WTC11 (cell line): ENCODE measurements at regions not wholly inside any gene's neighbourhood (a gene's known extent, or its start where the extent isn't known, plus 50 kb on each side); places are given as distances from the start of the nearest gene placed in this dataset.
"Not testable (repeated sequence)": the region's sequence is repeated elsewhere in the genome, so short reads cannot be mapped to it uniquely, and the experiment has no call there.

Experiments used
- ATAC-seq: fragments of 200-7000 bp; cut with Tn5 transposase; 2 replicates; pipeline ENCODE4 v1.10.0; 2021; ENCODE audit warnings: mild to moderate bottlenecking, moderate library complexity
- CTCF ChIA-PET: fragments of 300-600 bp; sonication (Branson Sonifier 250); formaldehyde crosslinking; loops from one replicate; lab custom pipeline; 2021; ENCODE audit warnings: antibody characterized with exemption; lab: Charles Lee
- POLR2A ChIA-PET: fragments of 350-600 bp; sonication (Branson Sonifier 250); formaldehyde crosslinking; loops from one replicate; lab custom pipeline; 2021; ENCODE audit warnings: antibody characterized with exemption; lab: Charles Lee
- DNase-seq: peaks from one replicate; pipeline ENCODE4 v3.0.0; 2021; ENCODE audit warnings: low spot score
- H3K27ac Mint-ChIP-seq: 2 replicates; pipeline ENCODE4 v1.8.0; 2021; ENCODE audit warnings: mixed read lengths
- H3K27me3 Mint-ChIP-seq: 2 replicates; pipeline ENCODE4 v1.8.0; 2021; ENCODE audit warnings: low read depth, mild to moderate bottlenecking, moderate library complexity, mixed read lengths
- H3K36me3 Mint-ChIP-seq: 2 replicates; pipeline ENCODE4 v1.8.0; 2021; ENCODE audit warnings: mixed read lengths
- H3K4me1 Mint-ChIP-seq: 2 replicates; pipeline ENCODE4 v1.8.0; 2022; ENCODE audit warnings: mixed read lengths
- H3K4me3 Mint-ChIP-seq: 2 replicates; pipeline ENCODE4 v1.8.0; 2021; ENCODE audit warnings: mild to moderate bottlenecking, moderate library complexity, mixed read lengths
- H3K9me3 Mint-ChIP-seq: 2 replicates; pipeline ENCODE4 v1.8.0; 2021; ENCODE audit warnings: mixed read lengths
- ATF1 ChIP-seq: sonication (generic); formaldehyde crosslinking; IDR thresholded peaks from 2 replicates; pipeline ENCODE4 v1.8.1; 2023; ENCODE audit warnings: mild to moderate bottlenecking, moderate library complexity, missing genetic modification reagents
- ERG ChIP-seq: fragments of 250-450 bp; sonication (Bioruptor Pico); IDR thresholded peaks from 2 replicates; pipeline ENCODE4 v1.8.0; 2021; ENCODE audit warnings: mild to moderate bottlenecking
- FOXK1 ChIP-seq: sonication (generic); formaldehyde crosslinking; IDR thresholded peaks from 2 replicates; pipeline ENCODE4 v1.8.0; 2022; ENCODE audit warnings: mild to moderate bottlenecking, moderate library complexity, missing genetic modification reagents
- KAT7 ChIP-seq: sonication (generic); formaldehyde crosslinking; IDR thresholded peaks from 2 replicates; pipeline ENCODE4 v1.8.1; 2023; ENCODE audit warnings: missing genetic modification reagents, mild to moderate bottlenecking, borderline replicate concordance
- MAX ChIP-seq: sonication (generic); formaldehyde crosslinking; IDR thresholded peaks from 2 replicates; pipeline ENCODE4 v1.8.0; 2022; ENCODE audit warnings: mild to moderate bottlenecking, missing genetic modification reagents
- SMAD4 ChIP-seq: sonication (generic); formaldehyde crosslinking; IDR thresholded peaks from 2 replicates; pipeline ENCODE4 v1.8.0; 2022; ENCODE audit warnings: mild to moderate bottlenecking, missing genetic modification reagents
- SP1 ChIP-seq: sonication (generic); formaldehyde crosslinking; conservative IDR thresholded peaks from 2 replicates; pipeline ENCODE4 v1.8.1; 2022; ENCODE audit warnings: missing genetic modification reagents
- STAT6 ChIP-seq: sonication (generic); formaldehyde crosslinking; conservative IDR thresholded peaks from 2 replicates; pipeline ENCODE4 v1.8.1; 2023; ENCODE audit warnings: mild to moderate bottlenecking, low read depth, missing genetic modification reagents, moderate library complexity
- TEAD4 ChIP-seq: sonication (generic); formaldehyde crosslinking; IDR thresholded peaks from 2 replicates; pipeline ENCODE4 v1.8.0; 2022; ENCODE audit warnings: mild to moderate bottlenecking, missing genetic modification reagents
- USF1 ChIP-seq: sonication (generic); formaldehyde crosslinking; IDR thresholded peaks from 2 replicates; pipeline ENCODE4 v1.8.0; 2022; ENCODE audit warnings: mild to moderate bottlenecking, missing genetic modification reagents
- ZBTB21 ChIP-seq: sonication (generic); formaldehyde crosslinking; IDR thresholded peaks from 2 replicates; pipeline ENCODE4 v1.8.1; 2023; ENCODE audit warnings: mild to moderate bottlenecking, missing genetic modification reagents, borderline replicate concordance
- ZNF396 ChIP-seq: fragments of 250-450 bp; sonication (Bioruptor Pico); IDR thresholded peaks from 2 replicates; pipeline ENCODE4 v1.8.0; 2021; ENCODE audit warnings: mild to moderate bottlenecking, moderate library complexity, borderline replicate concordance
- ZNF416 ChIP-seq: fragments of 250-450 bp; sonication (Bioruptor Pico); IDR thresholded peaks from 2 replicates; pipeline ENCODE4 v1.9.0; 2021; ENCODE audit warnings: mild to moderate bottlenecking, inconsistent platforms
- ZNF532 ChIP-seq: fragments of 250-450 bp; sonication (Bioruptor Pico); IDR thresholded peaks from 2 replicates; pipeline ENCODE4 v1.9.0; 2021; ENCODE audit warnings: mild to moderate bottlenecking, borderline replicate concordance
- TF ChIP-seq, protein P1 (sequence below): fragments of 250-450 bp; sonication (Bioruptor Pico); IDR thresholded peaks from 2 replicates; pipeline ENCODE4 v2.1.2; 2022; ENCODE audit warnings: mild to moderate bottlenecking, moderate library complexity

DNA sequence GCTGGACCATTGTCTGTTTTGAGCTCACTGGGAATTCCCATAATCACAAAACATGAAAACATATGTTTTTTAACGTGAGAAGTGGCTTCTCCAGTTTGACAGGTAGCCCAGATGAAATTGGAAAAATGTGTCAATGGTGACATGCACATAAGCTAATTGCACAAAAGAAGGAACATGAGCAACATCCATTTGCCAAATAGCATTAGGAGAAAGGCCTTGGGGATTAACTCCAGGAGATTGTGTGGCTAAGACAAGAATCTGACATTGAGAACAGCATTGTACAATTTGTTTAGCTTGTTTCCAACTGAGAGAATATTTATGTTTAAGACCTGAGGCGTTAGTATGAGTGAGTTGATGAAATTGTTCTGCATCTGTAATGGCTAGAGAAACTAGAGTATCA is 147.0 kb upstream of the API5 start (continued):
- no peak for TF ChIP-seq STAT6 (CRISPR knock-in tag)
- TF ChIP-seq USF1, result no peak
- no peak for TF ChIP-seq MAX
- TF ChIP-seq, all 79 proteins: peak for 0

DNA sequence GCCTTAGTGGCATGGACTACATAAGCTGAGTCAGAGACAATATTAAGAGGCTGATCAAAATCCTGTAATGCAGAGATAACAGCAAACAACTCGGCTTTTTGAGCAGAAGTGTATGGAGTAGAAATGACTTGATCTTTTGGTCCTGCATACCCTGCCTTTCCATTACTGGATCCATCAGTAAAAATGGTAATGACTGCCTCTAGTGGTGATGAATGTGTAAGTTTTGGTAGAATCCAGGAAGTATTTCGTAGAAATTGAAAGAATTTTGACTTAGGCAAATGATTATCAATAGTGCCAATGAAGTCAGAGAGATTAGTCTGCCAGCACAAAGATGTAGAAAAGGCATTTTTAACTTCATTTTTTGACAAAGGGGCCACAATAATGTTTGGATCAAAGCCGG is 146.4 kb upstream of the API5 start:
- CTCF ChIA-PET, POLR2A ChIA-PET, ATAC-seq, DNase-seq, H3K27me3 Mint-ChIP-seq, H3K27ac Mint-ChIP-seq, H3K4me1 Mint-ChIP-seq, H3K4me3 Mint-ChIP-seq: not testable (repeated sequence)
- peaks cover 15% of the 10 kb centered on the region for H3K36me3 Mint-ChIP-seq
- H3K9me3 Mint-ChIP-seq, result peaks cover 60% of the 10 kb centered on the region

DNA sequence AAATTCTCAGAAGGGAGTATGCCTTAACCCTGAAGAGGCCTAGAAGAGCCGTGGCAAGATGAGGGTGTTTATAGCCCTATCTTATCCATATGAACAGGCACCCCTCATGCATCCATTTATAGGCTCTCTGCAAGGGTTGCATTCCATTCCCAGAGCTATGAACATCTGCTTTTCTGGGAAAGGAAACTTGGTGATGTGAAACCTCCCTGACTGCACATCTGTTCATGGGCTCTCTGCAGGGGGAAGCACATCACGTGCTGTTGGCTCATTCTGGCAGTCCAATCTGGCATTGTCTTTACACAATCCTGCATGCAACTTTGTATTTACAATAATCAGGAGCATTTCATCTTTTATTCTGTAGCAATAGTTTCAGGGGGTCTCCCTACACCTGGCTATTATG is 143.6 kb upstream of the API5 start:
- Mint-ChIP-seq H3K9me3 (peaks cover 50% of the 10 kb centered on the region), H3K36me3 (peaks cover 15% of the 10 kb centered on the region)
- DNase-seq, H3K4me3 Mint-ChIP-seq, H3K4me1 Mint-ChIP-seq, POLR2A ChIA-PET, ATAC-seq, H3K27me3 Mint-ChIP-seq, H3K27ac Mint-ChIP-seq: not testable (repeated sequence)
- CTCF ChIA-PET, result interaction anchor here (0.6 kb wide), 1 partner anchor 138 kb away, joined by 4 read pairs; no protein-coding TSS in a partner anchor

- no peak for TF ChIP-seq KAT7 (CRISPR knock-in tag)
- TF ChIP-seq ERG (CRISPR knock-in tag), result no peak
- no peak for TF ChIP-seq USF1
- no peak for TF ChIP-seq TEAD4 (CRISPR knock-in tag)
- no peak for TF ChIP-seq ZBTB21 (CRISPR knock-in tag)
- TF ChIP-seq ZNF532, result no peak
- TF ChIP-seq SMAD4 (CRISPR knock-in tag), result no peak
- no peak for TF ChIP-seq ZNF416
- TF ChIP-seq, protein P1, sequence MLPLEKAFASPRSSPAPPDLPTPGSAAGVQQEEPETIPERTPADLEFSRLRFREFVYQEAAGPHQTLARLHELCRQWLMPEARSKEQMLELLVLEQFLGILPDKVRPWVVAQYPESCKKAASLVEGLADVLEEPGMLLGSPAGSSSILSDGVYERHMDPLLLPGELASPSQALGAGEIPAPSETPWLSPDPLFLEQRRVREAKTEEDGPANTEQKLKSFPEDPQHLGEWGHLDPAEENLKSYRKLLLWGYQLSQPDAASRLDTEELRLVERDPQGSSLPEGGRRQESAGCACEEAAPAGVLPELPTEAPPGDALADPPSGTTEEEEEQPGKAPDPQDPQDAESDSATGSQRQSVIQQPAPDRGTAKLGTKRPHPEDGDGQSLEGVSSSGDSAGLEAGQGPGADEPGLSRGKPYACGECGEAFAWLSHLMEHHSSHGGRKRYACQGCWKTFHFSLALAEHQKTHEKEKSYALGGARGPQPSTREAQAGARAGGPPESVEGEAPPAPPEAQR (CRISPR knock-in tag), result no peak
- TF ChIP-seq ZNF396, result no peak
- TF ChIP-seq SP1 (CRISPR knock-in tag), result no peak
- TF ChIP-seq ATF1, result no peak
- no peak for TF ChIP-seq FOXK1 (CRISPR knock-in tag)
- CTCF ChIA-PET, result no interaction called here
Observed at GRCh38 chr11:43172477-43172876, 139.3 kb upstream of the API5 start.

More at GRCh38 chr11:43172477-43172876, 139.3 kb upstream of the API5 start:
- peaks cover 41% of the 10 kb centered on the region for H3K9me3 Mint-ChIP-seq
- no peak overlapping the region for H3K27ac Mint-ChIP-seq
- H3K36me3 Mint-ChIP-seq, result peaks cover 2% of the 10 kb centered on the region
- DNase-seq (no peak), ATAC-seq (no peak)
- H3K4me1 Mint-ChIP-seq, result peaks cover 19% of the 10 kb centered on the region
- POLR2A ChIA-PET, result no interaction called here
- H3K27me3 Mint-ChIP-seq, result no peaks in the 10 kb centered on the region
- no peak overlapping the region for H3K4me3 Mint-ChIP-seq
